GM12875 (cell line): ENCODE measurements at regions not wholly inside any gene's neighbourhood (a gene's known extent, or its start where the extent isn't known, plus 50 kb on each side); places are given as distances from the start of the nearest gene placed in this dataset.
"Not testable (repeated sequence)": the region's sequence is repeated elsewhere in the genome, so short reads cannot be mapped to it uniquely, and the experiment has no call there.

Experiments
- H3K4me3 ChIP-seq: one replicate; pipeline ENCODE4 v1.5.1; 2011; ENCODE audit warnings: low read depth, low read length, control low read depth
- TF ChIP-seq, protein P1 (sequence below): IDR thresholded peaks from 2 replicates; pipeline ENCODE4 v1.5.1; 2011; ENCODE audit warnings: low read depth, mild to moderate bottlenecking, control low read depth, inconsistent platforms, low read length, moderate library complexity, borderline replicate concordance; ENCODE audit not compliant: insufficient read depth

DNA sequence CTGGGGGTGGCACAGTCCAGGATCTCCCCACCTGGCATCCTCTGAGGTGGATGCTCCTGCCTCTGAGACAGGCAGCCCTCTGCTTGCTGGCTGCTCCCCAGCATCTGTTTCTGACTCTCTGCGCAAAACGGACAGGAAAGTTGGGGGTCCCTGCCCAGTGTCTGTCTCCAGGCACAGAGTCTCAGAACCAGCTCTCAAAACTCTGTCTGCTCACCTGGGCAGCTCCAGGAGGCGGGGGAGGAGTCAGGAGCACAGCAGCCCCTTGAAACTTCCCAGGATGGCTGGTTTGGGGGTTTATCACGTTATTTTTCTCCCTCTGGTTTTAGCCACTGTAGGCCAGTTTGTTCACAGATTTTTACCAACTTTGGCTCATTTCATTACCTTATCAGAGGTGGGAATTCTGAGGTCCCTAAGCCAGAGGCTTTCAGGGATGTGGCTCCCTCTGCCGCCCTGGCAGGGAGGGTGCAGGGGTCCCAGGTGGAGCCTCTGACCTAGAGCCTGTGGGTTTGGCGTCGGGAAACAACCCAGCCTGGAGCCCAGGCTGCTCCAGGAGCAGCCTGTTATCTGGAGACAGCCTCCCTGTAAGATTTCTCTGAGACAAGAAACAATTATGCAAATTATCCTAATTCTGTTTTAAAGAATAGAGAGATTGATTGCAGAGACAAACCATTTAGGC is 334.1 kb downstream of the CACNA1B start:
- TF ChIP-seq, protein P1, sequence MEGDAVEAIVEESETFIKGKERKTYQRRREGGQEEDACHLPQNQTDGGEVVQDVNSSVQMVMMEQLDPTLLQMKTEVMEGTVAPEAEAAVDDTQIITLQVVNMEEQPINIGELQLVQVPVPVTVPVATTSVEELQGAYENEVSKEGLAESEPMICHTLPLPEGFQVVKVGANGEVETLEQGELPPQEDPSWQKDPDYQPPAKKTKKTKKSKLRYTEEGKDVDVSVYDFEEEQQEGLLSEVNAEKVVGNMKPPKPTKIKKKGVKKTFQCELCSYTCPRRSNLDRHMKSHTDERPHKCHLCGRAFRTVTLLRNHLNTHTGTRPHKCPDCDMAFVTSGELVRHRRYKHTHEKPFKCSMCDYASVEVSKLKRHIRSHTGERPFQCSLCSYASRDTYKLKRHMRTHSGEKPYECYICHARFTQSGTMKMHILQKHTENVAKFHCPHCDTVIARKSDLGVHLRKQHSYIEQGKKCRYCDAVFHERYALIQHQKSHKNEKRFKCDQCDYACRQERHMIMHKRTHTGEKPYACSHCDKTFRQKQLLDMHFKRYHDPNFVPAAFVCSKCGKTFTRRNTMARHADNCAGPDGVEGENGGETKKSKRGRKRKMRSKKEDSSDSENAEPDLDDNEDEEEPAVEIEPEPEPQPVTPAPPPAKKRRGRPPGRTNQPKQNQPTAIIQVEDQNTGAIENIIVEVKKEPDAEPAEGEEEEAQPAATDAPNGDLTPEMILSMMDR: 0 out of 2 replicates have a peak, but pooled peaks have one; percentile 10
- H3K4me3 ChIP-seq: not testable (repeated sequence)

GRCh38 chr9:138212811-138213210 is 335.2 kb downstream of the CACNA1B start:
- H3K4me3 ChIP-seq: not testable (repeated sequence)

- not testable (repeated sequence) for H3K4me3 ChIP-seq
Measured at GRCh38 chr9:138213748-138214147, 336.2 kb downstream of the CACNA1B start.

DNA sequence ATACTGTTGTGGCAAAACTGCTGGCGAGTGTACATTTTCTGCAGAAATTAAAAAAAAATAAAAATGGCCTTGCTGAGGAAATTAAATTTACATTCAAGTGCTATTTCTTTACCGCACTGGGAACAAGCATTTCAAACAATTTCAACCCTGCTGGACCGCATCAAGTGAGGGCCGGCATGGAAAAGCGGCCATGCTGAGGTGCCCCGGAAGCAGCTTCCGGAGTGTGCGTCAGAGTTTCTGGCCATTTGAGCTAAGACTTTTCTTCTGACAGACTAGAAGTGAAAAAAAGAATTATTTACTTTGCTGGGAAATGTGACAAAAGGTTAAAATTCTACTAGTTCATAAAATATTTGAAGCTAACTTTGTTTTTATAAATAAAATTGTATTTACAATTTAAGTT is 337.0 kb downstream of the CACNA1B start:
- H3K4me3 ChIP-seq: not testable (repeated sequence)

GRCh38 chr9:138215588-138215987 is 338.0 kb downstream of the CACNA1B start:
- not testable (repeated sequence) for H3K4me3 ChIP-seq

GRCh38 chr9:138216817-138217216 is 339.2 kb downstream of the CACNA1B start:
- H3K4me3 ChIP-seq: not testable (repeated sequence)

GRCh38 chr9:138217284-138217850 is 339.8 kb downstream of the CACNA1B start:
- H3K4me3 ChIP-seq: not testable (repeated sequence)

DNA sequence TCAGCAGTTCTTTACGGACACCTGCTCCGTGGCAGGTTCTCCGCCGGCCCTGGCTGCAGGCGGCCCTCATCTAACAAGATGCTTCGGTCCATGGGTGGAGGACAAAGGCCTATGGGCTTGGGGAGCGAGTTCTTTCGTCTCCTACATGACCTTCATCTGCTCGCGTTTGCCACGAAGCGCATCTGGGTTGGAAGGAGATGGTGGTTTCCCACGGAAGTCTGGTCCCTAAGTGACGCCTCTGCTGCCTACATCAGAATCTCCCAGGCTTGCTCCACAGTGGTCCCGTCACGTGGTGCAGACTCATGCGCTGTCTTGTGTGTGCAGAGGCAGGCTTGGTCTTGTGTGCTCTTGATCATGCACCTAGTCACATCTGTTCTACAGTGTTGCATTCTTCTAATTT is 341.7 kb downstream of the CACNA1B start:
- not testable (repeated sequence) for H3K4me3 ChIP-seq

DNA sequence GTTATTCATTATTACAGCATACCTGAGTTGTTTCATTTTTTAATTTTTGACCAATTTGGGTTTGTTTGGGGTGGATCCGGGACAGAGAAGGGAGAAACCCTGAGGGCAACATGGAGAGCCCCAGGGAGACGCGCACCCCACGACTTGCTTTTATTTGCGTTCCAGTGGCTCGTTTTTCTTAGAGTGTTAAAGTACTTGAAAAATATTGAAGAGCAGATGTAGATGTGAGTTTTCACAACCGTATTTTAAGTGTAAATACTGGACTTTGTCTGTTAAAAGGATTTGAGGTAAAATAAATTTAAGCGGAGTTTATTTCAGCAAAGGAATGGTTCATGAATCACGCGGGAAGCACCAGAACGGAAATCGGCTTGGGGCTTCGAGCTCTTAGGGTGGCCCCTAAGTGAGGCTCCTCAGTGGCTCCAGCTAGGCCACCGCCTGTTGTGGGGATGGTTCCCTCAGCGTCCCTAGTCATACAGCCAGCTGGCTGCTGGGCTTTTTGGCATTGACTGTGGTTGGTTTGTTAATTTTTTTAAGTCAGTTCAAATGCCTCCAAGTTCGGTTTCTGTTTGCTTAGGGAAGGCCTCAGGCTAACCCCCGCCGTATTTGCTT is 344.0 kb downstream of the CACNA1B start:
- not testable (repeated sequence) for H3K4me3 ChIP-seq

DNA sequence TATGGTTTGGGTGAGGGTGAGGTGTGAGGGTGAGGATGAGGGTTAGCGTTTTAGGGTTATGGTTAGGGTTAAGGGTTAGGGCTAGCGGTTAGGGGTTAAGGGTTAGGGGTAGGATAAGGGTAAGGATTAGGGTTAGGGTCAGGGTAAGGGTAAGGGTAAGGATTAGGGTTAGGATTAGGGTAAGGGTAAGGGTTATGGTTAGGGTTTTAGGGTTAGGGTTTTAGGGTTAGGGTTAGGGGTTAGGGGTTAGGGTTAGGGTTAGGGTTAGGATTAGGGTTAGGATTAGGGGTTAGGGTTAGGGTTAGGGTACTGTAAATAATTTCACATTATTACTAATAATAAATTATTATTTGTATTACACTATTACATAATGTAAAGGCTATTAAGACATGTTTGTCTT is 359.5 kb downstream of the CACNA1B start:
- not testable (repeated sequence) for H3K4me3 ChIP-seq

DNA sequence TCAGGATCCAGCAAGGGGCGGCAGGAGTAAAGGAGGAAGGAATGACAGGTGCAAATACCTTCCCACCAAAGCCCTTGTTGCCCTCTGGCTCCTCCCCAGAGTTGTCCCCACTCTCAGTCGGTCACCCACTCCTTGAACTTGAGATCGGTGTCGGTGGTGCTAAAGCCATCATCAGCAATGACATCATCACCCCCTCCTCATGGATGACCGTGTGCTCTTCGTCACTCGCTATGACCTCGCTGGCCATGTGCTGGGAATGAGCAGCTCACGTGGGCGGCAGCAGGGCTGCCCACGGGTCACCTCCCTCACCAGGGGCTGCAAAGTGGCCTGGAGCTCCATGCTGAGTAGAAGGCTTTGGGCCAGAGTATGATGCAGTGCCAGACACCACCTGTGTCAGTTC is 405.3 kb downstream of the CACNA1B start:
- not testable (repeated sequence) for H3K4me3 ChIP-seq
